CD14-positive monocyte (primary cell): ENCODE measurements at regions not wholly inside any gene's neighbourhood (a gene's known extent, or its start where the extent isn't known, plus 50 kb on each side); places are given as distances from the start of the nearest gene placed in this dataset.

Source experiments
- DNase-seq, 3 donors: peaks; one replicate each; pipeline ENCODE4 v3.0.0-alpha.2; 2011 to 2022
- H2AFZ ChIP-seq: 2 replicates; pipeline ENCODE4 v1.6.0; 2012; ENCODE audit warnings: mild to moderate bottlenecking, low read depth, low read length, inconsistent platforms; ENCODE audit not compliant: insufficient read depth, poor library complexity, severe bottlenecking
- H3K27ac ChIP-seq, 2 donors: 1 replicate in 1 of 2; 2 replicates in 1 of 2; pipeline ENCODE4 v1.5.1; 2012 to 2013; ENCODE audit warnings: low read length in 2 of 2, control low read depth in 1 of 2, inconsistent platforms in 1 of 2, low read depth in 1 of 2, mild to moderate bottlenecking in 1 of 2
- H3K27me3 ChIP-seq, 2 donors: one replicate each; pipeline versions ENCODE4 v1.6.0 to v1.6.1; 2011 to 2013; ENCODE audit warnings: low read length in 2 of 2; ENCODE audit not compliant: control insufficient read depth in 2 of 2, insufficient read depth in 2 of 2
- H3K36me3 ChIP-seq, 2 donors: replicated peaks in 1 of 2; 1 replicate in 1 of 2; 2 replicates in 1 of 2; pipeline versions ENCODE4 v1.5.1 to v1.6.1; 2012 to 2013; ENCODE audit warnings: low read length in 2 of 2, control low read depth in 1 of 2, inconsistent platforms in 1 of 2, mild to moderate bottlenecking in 1 of 2; ENCODE audit not compliant: insufficient read depth in 2 of 2, control insufficient read depth in 1 of 2
- H3K4me1 ChIP-seq, 2 donors: 1 replicate in 1 of 2; 2 replicates in 1 of 2; pipeline versions ENCODE4 v1.5.1 to v1.6.1; 2012 to 2013; ENCODE audit warnings: low read length in 2 of 2, control low read depth in 1 of 2, inconsistent platforms in 1 of 2, mild to moderate bottlenecking in 1 of 2, moderate library complexity in 1 of 2; ENCODE audit not compliant: insufficient read depth in 2 of 2, control insufficient read depth in 1 of 2
- H3K4me2 ChIP-seq: replicated peaks from 2 replicates; pipeline ENCODE3; 2012; ENCODE audit warnings: low read length, moderate library complexity, mild to moderate bottlenecking; ENCODE audit not compliant: poor library complexity, severe bottlenecking; ENCODE audit errors: extremely low read depth
- H3K4me3 ChIP-seq, 3 experiments: fragments of 200-600 bp in 1 of 3; sonication (generic) in 1 of 3; replicated peaks in 1 of 3; 1 replicate in 2 of 3; 2 replicates in 1 of 3; pipeline ENCODE4 v1.5.1; 2011 to 2013; ENCODE audit warnings: low read length in 3 of 3, mild to moderate bottlenecking in 3 of 3, control low read depth in 2 of 3, low read depth in 2 of 3, inconsistent platforms in 1 of 3, moderate library complexity in 1 of 3
- H3K79me2 ChIP-seq: 2 replicates; pipeline ENCODE4 v1.6.0; 2012; ENCODE audit warnings: mild to moderate bottlenecking, control low read depth, inconsistent platforms, low read length, moderate library complexity; ENCODE audit not compliant: insufficient read depth
- H3K9ac ChIP-seq: 2 replicates; pipeline ENCODE4 v1.6.0; 2017; ENCODE audit warnings: low read length, mild to moderate bottlenecking; ENCODE audit not compliant: insufficient read depth, poor library complexity, severe bottlenecking
- H3K9me3 ChIP-seq, 2 donors: replicated peaks in 1 of 2; 1 replicate in 1 of 2; 2 replicates in 1 of 2; pipeline versions ENCODE4 v1.5.1 to v1.6.1; 2012 to 2013; ENCODE audit warnings: low read length in 2 of 2, control low read depth in 1 of 2; ENCODE audit not compliant: control insufficient read depth in 1 of 2, insufficient read depth in 1 of 2
- H4K20me1 ChIP-seq: 2 replicates; pipeline ENCODE4 v1.6.0; 2012; ENCODE audit warnings: mild to moderate bottlenecking, low read length, control low read depth, moderate library complexity; ENCODE audit not compliant: insufficient read depth
- H3K27ac Mint-ChIP-seq, 7 donors: one replicate each; pipeline ENCODE4 v1.8.0; 2020; ENCODE audit warnings: mild to moderate bottlenecking in 7 of 7, mixed read lengths in 7 of 7, moderate library complexity in 6 of 7, inconsistent platforms in 2 of 7
- H3K27me3 Mint-ChIP-seq, 3 donors: one replicate each; pipeline ENCODE4 v1.8.0; 2021 to 2022; ENCODE audit warnings: low read depth in 3 of 3, mild to moderate bottlenecking in 3 of 3, mixed read lengths in 3 of 3, moderate library complexity in 3 of 3, inconsistent platforms in 1 of 3
- H3K36me3 Mint-ChIP-seq, 2 donors: one replicate each; pipeline ENCODE4 v1.8.0; 2020; ENCODE audit warnings: mixed read lengths in 2 of 2, inconsistent platforms in 1 of 2, mild to moderate bottlenecking in 1 of 2
- H3K4me1 Mint-ChIP-seq: one replicate; pipeline ENCODE4 v1.8.0; 2020; ENCODE audit warnings: mild to moderate bottlenecking, mixed read lengths
- H3K4me3 Mint-ChIP-seq, 2 donors: one replicate each; pipeline ENCODE4 v1.8.0; 2020; ENCODE audit warnings: mild to moderate bottlenecking in 2 of 2, mixed read lengths in 2 of 2, moderate library complexity in 1 of 2
- H3K9me3 Mint-ChIP-seq, 7 donors: one replicate each; pipeline ENCODE4 v1.8.0; 2020 to 2022; ENCODE audit warnings: mixed read lengths in 7 of 7, mild to moderate bottlenecking in 6 of 7, moderate library complexity in 6 of 7, inconsistent platforms in 2 of 7
- CTCF ChIP-seq: fragments of 200-600 bp; IDR thresholded peaks from one replicate; pipeline ENCODE4 v1.8.0; 2022; ENCODE audit warnings: antibody characterized with exemption, mild to moderate bottlenecking
- WGBS: methylation state at CpG from one replicate; pipeline ENCODE4 v1.1.5; 2013; ENCODE audit warnings: missing lambda C conversion rate; ENCODE audit not compliant: insufficient coverage; 5-methylcytosine and 5-hydroxymethylcytosine counted together
- intact Hi-C, 2 donors: fragments of 100-400 bp; cut with micrococcal nuclease; formaldehyde crosslinking; loops; one replicate each; pipeline versions ENCODE4 v1.15.0 to v1.15.1; 2023

- Histone ChIP-seq H3K27ac (no peak overlapping the region), H3K79me2 (no peaks in the 10 kb centered on the region), H3K4me3 (no peak overlapping the region), H3K9ac (no peak overlapping the region), H3K27me3 (no peaks in the 10 kb centered on the region), H2AFZ (no peak overlapping the region), H4K20me1 (no peaks in the 10 kb centered on the region), H3K9me3 (no peaks in the 10 kb centered on the region), H3K36me3 (no peaks in the 10 kb centered on the region), H3K4me2 (no peak overlapping the region), H3K4me1 (peaks cover 22 to 28% of the 10 kb centered on the region in 2 donors)
- Mint-ChIP-seq H3K9me3 (peaks cover 0 to 3% (median 0%) of the 10 kb centered on the region in 7 donors), H3K27me3 (peaks cover 0 to 1% (median 0%) of the 10 kb centered on the region in 3 donors), H3K27ac (no peak overlapping the region), H3K36me3 (no peaks in the 10 kb centered on the region), H3K4me3 (no peak overlapping the region), H3K4me1 (peaks cover 14% of the 10 kb centered on the region)
- intact Hi-C loops = no loop called here
- WGBS = 88% methylated on average over 2 of the region's 4 CpGs
- no peak for TF ChIP-seq CTCF
- DNase-seq = no peak
Measured at GRCh38 chr11:95338430-95338991, 107.5 kb upstream of the SESN3 start.

- Mint-ChIP-seq H3K4me3 (no peak overlapping the region), H3K27me3 (peaks cover 0 to 1% (median 0%) of the 10 kb centered on the region in 3 donors), H3K27ac (no peak overlapping the region), H3K36me3 (no peaks in the 10 kb centered on the region), H3K9me3 (peaks cover 0 to 3% (median 0%) of the 10 kb centered on the region in 7 donors), H3K4me1 (peaks cover 15% of the 10 kb centered on the region)
- Histone ChIP-seq H3K9ac (peak overlapping the region; percentile 64), H3K27me3 (no peaks in the 10 kb centered on the region), H3K4me3 (peak overlapping the region in 1 of 3 experiments; percentile 76), H3K27ac (peak overlapping the region; percentile 38 to 86), H3K36me3 (no peaks in the 10 kb centered on the region), H3K79me2 (no peaks in the 10 kb centered on the region), H3K4me1 (peaks cover 22 to 28% of the 10 kb centered on the region in 2 donors), H3K4me2 (peak overlapping the region; percentile 73), H4K20me1 (no peaks in the 10 kb centered on the region), H3K9me3 (no peaks in the 10 kb centered on the region), H2AFZ (peak overlapping the region; percentile 87)
- TF ChIP-seq CTCF = no peak
- DNase-seq = no peak
- WGBS = 100% methylated on average over 1 of the region's 2 CpGs
- intact Hi-C loops = no loop called here
Measured at GRCh38 chr11:95337972-95338429, 107.0 kb upstream of the SESN3 start.
